DMS 273 (cell line): ENCODE measurements at regions not wholly inside any gene's neighbourhood (a gene's known extent, or its start where the extent isn't known, plus 50 kb on each side); places are given as distances from the start of the nearest gene placed in this dataset.

Experiments
- DNase-seq: peaks from one replicate; lab custom pipeline; 2025; ENCODE audit not compliant: unreplicated experiment; lab: John Stamatoyannopoulos, UW

GRCh38 chr11:130609121-130610035 lies 160.9 kb downstream of the ADAMTS15 start:
- DNase-seq, result no peak

DNA sequence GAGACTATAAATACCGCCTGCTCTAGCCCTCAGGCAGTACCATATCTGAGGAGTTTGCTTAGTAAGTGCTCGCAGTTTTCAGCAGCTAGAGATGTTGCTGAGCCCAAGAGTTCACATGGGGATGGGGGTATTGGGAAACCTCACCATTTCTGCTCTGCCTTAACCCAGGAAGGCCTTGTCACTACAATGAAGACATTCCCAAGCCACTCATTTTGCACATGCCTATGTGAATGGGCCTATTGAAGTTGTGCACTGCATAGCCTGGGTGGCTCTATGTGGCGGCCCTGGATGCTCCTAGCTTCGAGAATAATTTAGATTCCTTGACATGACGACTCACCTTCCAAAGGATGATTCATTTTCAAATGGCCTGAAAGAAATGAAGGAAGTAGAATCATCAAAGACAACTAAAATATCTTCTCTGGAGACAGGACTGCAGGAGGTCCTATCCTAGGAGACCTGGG lies 163.4 kb downstream of the ADAMTS15 start:
- no peak for DNase-seq

GRCh38 chr11:130612291-130612851 lies 163.9 kb downstream of the ADAMTS15 start:
- no peak for DNase-seq

- no peak for DNase-seq
These were observed 165.0 kb downstream of the ADAMTS15 start for GRCh38 chr11:130613396-130613795.

DNA sequence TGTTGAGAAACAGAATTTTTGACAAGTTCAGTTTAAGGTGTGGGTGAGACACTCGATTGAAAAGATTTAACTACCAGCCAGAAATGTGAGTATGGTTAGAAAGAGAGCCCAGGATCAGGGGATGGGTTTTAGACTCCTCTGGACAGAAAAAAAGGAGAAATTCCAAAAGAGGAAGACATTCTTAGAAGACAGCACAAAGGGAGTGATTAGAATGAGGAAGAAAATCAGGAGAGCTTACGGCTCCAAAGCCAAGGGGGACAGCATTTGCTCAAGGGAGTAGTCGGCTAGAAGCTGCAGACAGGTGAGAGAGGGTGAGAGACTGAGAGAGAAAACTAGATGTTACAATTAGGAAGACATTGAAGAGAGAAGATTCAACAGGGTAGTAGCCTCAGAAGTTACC lies 166.1 kb downstream of the ADAMTS15 start:
- DNase-seq, result no peak

DNA sequence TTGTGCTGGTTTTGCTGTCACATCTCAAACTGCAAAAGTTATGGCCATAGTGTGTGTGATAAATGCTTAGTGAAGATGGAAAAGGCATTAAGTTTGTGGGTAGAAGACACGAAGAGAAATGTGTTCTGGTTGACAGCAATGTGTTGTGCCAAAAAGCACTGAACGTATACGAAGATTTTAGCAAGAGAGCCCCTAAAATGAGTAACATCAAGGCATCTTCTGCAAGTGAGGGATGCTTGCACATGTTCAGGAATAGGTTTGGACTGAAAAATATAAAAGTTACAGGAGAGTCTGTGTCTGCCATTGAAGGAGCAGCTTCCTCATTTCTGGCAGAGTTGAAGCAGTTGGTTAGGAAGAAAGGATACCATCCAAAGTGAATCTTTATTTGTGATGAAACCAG lies 167.1 kb downstream of the ADAMTS15 start:
- no peak for DNase-seq

DNA sequence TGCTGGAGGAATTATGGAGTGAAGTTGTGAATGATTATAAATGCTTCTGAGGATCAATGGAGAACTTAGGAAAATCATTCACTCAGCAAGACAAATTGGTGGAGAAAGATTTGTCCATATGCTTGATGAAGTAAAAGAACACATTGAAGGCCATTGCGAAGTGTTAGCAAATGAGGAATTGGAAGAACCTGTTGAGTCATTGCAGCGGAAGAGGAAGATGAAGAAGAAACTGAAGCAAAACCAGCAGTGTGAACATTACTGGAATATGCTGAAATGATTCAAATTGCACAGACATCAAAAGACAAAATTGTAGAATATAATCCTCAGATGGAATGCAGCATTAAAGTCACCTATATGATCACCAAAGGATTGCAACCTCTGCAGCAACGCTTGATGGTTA lies 168.1 kb downstream of the ADAMTS15 start:
- DNase-seq, result no peak

GRCh38 chr11:130617001-130617400 lies 168.6 kb downstream of the ADAMTS15 start:
- DNase-seq, result no peak

- DNase-seq, result no peak
These were observed 172.1 kb downstream of the ADAMTS15 start for GRCh38 chr11:130620548-130620947.

DNA sequence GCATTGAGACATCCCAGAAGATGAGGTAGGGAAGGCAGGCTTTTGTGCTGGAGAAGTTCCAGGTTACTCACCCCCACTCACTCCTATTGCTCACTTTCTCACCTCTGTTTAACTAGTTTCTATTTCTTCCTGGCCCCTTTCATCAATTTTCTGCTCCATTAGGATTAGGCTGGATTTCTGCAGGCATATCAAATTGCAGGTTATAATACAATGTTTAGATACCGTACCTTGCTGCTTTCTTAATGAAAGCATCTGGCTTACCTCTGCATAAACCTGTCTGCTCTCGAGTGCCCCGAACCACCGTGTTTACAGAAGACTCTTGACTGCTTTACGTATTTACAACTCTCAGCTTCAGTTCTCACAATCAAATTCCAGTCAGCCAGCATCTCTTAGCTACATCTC lies 173.7 kb downstream of the ADAMTS15 start:
- peak; percentile 26 for DNase-seq

GRCh38 chr11:130623670-130624668 lies 175.5 kb downstream of the ADAMTS15 start:
- peak; percentile 10 for DNase-seq

DNA sequence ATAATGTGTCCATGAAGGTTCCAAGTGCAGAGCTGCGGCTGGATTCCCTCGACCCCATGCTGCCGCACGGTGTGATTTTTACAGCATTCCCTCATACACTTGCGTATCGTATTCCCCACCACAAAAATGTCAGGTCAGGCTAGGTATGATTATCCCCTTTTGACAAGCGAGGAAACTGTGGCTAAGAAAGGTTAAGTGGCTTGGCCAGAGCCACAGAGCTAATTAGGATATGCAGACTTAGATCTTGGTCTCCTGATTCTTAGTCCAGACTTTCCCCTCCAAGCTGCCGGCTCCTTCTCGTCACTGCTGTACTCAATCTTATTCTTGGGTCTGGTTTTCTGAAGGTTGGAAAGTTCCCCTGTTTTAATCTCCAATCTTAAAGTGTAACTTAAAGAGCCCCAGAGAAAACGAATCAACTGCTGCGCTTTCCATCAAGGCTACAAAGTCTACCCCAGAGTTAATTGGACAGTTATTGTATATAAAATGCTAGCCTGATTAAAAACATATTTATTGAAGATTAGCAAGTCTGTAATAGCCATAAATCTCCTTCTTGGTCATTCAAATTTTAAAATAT lies 176.6 kb downstream of the ADAMTS15 start:
- no peak for DNase-seq

DNA sequence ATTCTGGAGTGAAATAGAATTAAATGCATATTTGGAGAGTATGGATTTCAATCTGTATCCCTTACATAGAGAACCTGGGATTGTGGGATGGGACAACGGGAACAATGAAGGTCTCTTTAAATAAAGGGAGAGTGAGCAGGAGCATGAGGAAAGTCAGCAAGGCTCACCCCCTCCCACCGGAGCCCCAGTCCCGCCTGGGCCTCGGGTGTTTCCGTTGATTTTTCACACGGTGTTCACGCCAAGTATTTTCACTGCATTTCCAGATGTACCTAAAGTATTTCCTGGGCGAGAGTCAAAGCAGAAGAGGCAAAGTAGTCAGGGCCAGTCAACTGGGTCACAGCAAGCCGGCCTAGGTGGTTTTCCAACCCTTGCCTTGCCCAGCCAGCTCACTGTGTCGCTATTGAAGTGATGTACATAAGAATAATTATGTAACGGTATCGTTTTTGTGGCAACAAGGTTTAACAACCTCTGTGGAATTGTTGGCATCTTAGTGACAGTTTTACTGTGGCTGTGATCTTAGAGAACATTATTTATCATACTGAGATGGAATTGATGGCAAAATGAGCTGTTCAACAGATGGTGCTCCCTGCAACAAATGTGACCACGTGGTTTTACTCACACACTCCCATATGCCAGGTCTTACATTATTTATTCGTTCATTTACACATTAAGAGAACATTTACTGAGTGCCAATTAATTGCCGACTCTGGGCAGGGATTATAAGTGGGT lies 177.3 kb downstream of the ADAMTS15 start:
- peak; percentile 89 for DNase-seq

DNA sequence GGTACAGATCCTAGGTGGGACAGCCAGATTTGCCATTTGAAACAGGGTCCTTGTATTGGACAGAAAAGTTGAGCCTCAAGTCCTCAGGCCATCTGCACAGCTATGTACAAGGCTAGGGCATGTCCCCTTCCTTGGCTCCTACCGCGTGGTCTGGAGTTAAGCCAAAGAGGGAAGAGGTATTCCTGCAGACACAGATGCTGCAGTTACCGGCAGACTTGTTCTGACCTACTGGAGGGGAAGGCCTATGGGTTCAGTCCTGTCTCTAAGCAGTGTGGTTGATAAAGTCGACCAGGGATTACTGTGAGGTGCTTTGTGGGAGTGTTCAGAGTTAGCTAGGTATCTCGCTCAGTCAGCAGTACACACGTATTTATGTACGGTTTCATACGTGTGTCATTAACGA lies 180.6 kb downstream of the ADAMTS15 start:
- peak; percentile 93 for DNase-seq

DNA sequence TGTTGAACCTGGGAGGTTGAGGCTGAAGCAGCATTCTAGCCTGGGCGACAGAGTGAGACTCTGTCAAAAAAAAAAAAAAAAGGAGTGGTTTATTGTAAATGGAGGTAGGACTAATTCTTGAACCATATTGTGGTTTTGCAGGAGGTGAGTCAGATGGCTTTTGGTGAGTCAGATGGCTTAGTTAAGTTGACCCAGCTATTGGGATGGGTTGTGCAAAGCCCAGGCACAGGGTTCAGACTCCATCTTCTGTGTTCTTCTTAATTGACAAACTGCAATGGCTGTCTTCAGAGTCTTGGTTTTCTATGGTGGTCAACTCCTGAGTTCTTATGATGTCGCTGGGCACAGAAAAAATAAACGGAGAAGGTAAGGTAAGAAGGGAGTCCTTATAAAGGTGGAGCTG lies 182.7 kb downstream of the ADAMTS15 start:
- no peak for DNase-seq

DNA sequence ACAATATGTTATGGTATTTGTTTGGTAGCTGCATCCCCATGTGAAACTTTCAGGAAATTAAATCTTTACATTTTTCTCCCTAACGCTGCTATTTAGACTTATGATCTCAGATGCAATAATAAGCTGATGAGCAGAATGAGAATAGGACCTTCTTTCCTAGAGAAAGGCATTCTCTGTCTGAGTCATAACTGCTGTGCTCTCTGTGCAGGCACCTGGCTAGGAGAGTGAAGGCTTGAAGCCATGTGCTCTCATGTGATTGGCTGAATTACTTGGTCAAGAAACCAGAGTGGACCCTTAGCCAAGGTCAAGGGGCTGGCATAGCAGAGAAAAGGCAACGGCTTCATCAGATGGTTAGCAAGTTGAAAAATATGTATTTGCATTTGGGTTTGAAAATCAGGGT lies 185.0 kb downstream of the ADAMTS15 start:
- DNase-seq, result no peak

GRCh38 chr11:130634186-130634585 lies 185.7 kb downstream of the ADAMTS15 start:
- no peak for DNase-seq

DNA sequence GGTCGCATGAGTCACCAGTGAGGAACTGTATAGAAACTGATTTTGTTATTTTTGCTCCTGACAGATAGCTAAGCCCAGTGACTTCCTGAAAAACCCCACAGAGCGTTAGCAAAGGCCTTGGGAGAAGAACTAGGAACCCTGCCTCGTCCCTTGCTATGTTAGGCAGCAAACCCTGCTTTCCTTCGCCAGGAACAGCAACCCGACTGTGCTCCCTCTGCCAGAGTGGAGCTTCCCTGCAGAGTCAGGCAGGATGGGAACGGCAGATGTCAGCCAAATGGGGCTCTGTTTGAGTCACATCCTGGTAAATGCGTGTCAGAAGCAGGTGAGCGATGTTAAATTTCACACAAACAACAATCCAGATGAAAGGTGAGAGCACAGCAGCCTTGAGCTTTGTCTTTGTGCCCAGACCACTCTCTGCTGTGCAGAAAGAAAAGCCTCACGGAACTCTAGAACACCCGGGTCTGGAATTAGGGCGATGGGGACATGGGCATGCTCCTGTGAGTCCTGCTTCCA lies 186.6 kb downstream of the ADAMTS15 start:
- DNase-seq, result peak; percentile 41

- peak; percentile 38 for DNase-seq
These were observed 187.6 kb downstream of the ADAMTS15 start for GRCh38 chr11:130635937-130636630.
